T1000 (cell line): ENCODE measurements at regions not wholly inside any gene's neighbourhood (a gene's known extent, or its start where the extent isn't known, plus 50 kb on each side); places are given as distances from the start of the nearest gene placed in this dataset.

Experiments
- DNase-seq: peaks from one replicate; lab custom pipeline; 2025; ENCODE audit warnings: mixed read lengths; lab: John Stamatoyannopoulos, UW

GRCh38 chrX:40313269-40313668, 215.5 kb upstream of the BCOR start:
- no peak for DNase-seq

GRCh38 chrX:40310447-40310846, 212.7 kb upstream of the BCOR start:
- DNase-seq = no peak

GRCh38 chrX:40310016-40310415, 212.3 kb upstream of the BCOR start:
- no peak for DNase-seq

- no peak for DNase-seq
These were observed 210.1 kb upstream of the BCOR start for GRCh38 chrX:40307871-40308270.

- no peak for DNase-seq
These were observed 206.4 kb upstream of the BCOR start for GRCh38 chrX:40304115-40304514.

- DNase-seq = no peak
These were observed 205.7 kb upstream of the BCOR start for GRCh38 chrX:40303256-40304077.

- DNase-seq = no peak
These were observed 202.6 kb upstream of the BCOR start for GRCh38 chrX:40300286-40300890.

GRCh38 chrX:40299641-40300046, 201.9 kb upstream of the BCOR start:
- no peak for DNase-seq

GRCh38 chrX:40298572-40299479, 201.1 kb upstream of the BCOR start:
- DNase-seq = no peak

- DNase-seq = no peak
These were observed 200.3 kb upstream of the BCOR start for GRCh38 chrX:40298069-40298468.

GRCh38 chrX:40291553-40291952, 193.8 kb upstream of the BCOR start:
- no peak for DNase-seq

- DNase-seq = no peak
These were observed 192.8 kb upstream of the BCOR start for GRCh38 chrX:40290517-40290916.

GRCh38 chrX:40285876-40286275, 188.1 kb upstream of the BCOR start:
- DNase-seq = no peak

- no peak for DNase-seq
These were observed 187.1 kb upstream of the BCOR start for GRCh38 chrX:40284852-40285251.

GRCh38 chrX:40283981-40284380, 186.2 kb upstream of the BCOR start:
- DNase-seq = no peak

GRCh38 chrX:40282946-40283660, 185.3 kb upstream of the BCOR start:
- DNase-seq = no peak

GRCh38 chrX:40282348-40282747, 184.6 kb upstream of the BCOR start:
- no peak for DNase-seq

- no peak for DNase-seq
These were observed 183.7 kb upstream of the BCOR start for GRCh38 chrX:40281336-40282005.

GRCh38 chrX:40279762-40280161, 182.0 kb upstream of the BCOR start:
- DNase-seq = no peak

GRCh38 chrX:40279091-40279430, 181.3 kb upstream of the BCOR start:
- no peak for DNase-seq

GRCh38 chrX:40278340-40279090, 180.8 kb upstream of the BCOR start:
- no peak for DNase-seq
